ENCODE measurements at regions not wholly inside any gene's neighbourhood (a gene's known extent, or its start where the extent isn't known, plus 50 kb on each side); places are given as distances from the start of the nearest gene placed in this dataset.

GRCh38 chr9:38256461-38256860, 136.0 kb upstream of the ALDH1B1 start (continued):
- TF ChIP-seq, protein P1, sequence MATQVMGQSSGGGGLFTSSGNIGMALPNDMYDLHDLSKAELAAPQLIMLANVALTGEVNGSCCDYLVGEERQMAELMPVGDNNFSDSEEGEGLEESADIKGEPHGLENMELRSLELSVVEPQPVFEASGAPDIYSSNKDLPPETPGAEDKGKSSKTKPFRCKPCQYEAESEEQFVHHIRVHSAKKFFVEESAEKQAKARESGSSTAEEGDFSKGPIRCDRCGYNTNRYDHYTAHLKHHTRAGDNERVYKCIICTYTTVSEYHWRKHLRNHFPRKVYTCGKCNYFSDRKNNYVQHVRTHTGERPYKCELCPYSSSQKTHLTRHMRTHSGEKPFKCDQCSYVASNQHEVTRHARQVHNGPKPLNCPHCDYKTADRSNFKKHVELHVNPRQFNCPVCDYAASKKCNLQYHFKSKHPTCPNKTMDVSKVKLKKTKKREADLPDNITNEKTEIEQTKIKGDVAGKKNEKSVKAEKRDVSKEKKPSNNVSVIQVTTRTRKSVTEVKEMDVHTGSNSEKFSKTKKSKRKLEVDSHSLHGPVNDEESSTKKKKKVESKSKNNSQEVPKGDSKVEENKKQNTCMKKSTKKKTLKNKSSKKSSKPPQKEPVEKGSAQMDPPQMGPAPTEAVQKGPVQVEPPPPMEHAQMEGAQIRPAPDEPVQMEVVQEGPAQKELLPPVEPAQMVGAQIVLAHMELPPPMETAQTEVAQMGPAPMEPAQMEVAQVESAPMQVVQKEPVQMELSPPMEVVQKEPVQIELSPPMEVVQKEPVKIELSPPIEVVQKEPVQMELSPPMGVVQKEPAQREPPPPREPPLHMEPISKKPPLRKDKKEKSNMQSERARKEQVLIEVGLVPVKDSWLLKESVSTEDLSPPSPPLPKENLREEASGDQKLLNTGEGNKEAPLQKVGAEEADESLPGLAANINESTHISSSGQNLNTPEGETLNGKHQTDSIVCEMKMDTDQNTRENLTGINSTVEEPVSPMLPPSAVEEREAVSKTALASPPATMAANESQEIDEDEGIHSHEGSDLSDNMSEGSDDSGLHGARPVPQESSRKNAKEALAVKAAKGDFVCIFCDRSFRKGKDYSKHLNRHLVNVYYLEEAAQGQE (IDR thresholded peaks at IDR 0.05), result no peak
- no peak for TF ChIP-seq RARB (CRISPR knock-in tag; IDR thresholded peaks at IDR 0.05)
- TF ChIP-seq ZC3H11A (IDR thresholded peaks at IDR 0.05), result no peak
- no peak for TF ChIP-seq GATA3 (IDR thresholded peaks at IDR 0.05; ENCODE audit: borderline replicate concordance)
- TF ChIP-seq CEBPB (IDR thresholded peaks at IDR 0.05), result no peak
- no peak for TF ChIP-seq RFX5 (IDR thresholded peaks at IDR 0.05)
- TF ChIP-seq HMGXB4 (CRISPR knock-in tag; IDR thresholded peaks at IDR 0.05; ENCODE audit: borderline replicate concordance), result no peak
- no peak for TF ChIP-seq MAZ (IDR thresholded peaks at IDR 0.05; ENCODE audit: borderline replicate concordance, low read depth, low read length)

GRCh38 chr9:38255599-38255998, 136.9 kb upstream of the ALDH1B1 start:
- Histone ChIP-seq H3K9me3 (peaks cover 3% of the 10 kb centered on the region; the same call in 1 of the 3 replicates), H3K4me2 (no peak overlapping the region), H3K27ac (no peak overlapping the region), H3K4me3 (no peak overlapping the region), H3K4me1 (no peaks in the 10 kb centered on the region)
- 67% methylated on average over 3 of the region's 3 CpGs for WGBS (ENCODE audit: missing lambda C conversion rate)
- FAIRE-seq (no peak), ATAC-seq (no peak), DNase-seq (ENCODE audit: low read depth in 1 of 2, low spot score in 1 of 2) (no peak)
- ChIA-PET CTCF (no interaction called here), POLR2A (no interaction called here)
- TF ChIP-seq MAFK (IDR thresholded peaks at IDR 0.05; ENCODE audit: partially characterized antibody) (peak; percentile 23), POLR2AphosphoS2 (conservative IDR thresholded peaks at IDR 0.05; ENCODE audit: low read length) (no peak)

GRCh38 chr9:38254756-38255155, 137.7 kb upstream of the ALDH1B1 start:
- WGBS (ENCODE audit: missing lambda C conversion rate), result 43% methylated on average over 2 of the region's 2 CpGs
- Histone ChIP-seq H3K4me1 (no peaks in the 10 kb centered on the region), H3K4me2 (no peak overlapping the region), H3K9me3 (no peaks in the 10 kb centered on the region), H3K4me3 (no peak overlapping the region), H3K27ac (no peak overlapping the region)
- DNase-seq (ENCODE audit: low read depth in 1 of 2, low spot score in 1 of 2), result no peak
- ATAC-seq, result no peak
- no peak for FAIRE-seq
- ChIA-PET POLR2A (no interaction called here), CTCF (interaction anchor here (0.6 kb wide), 1 partner anchor 342 kb away, joined by 4 read pairs; no protein-coding TSS in a partner anchor)
- TF ChIP-seq ZC3H11A (IDR thresholded peaks at IDR 0.05) (no peak), KDM5A (IDR thresholded peaks at IDR 0.05) (no peak), MYC (IDR thresholded peaks at IDR 0.05; ENCODE audit: borderline replicate concordance, low read length) (no peak)

DNA sequence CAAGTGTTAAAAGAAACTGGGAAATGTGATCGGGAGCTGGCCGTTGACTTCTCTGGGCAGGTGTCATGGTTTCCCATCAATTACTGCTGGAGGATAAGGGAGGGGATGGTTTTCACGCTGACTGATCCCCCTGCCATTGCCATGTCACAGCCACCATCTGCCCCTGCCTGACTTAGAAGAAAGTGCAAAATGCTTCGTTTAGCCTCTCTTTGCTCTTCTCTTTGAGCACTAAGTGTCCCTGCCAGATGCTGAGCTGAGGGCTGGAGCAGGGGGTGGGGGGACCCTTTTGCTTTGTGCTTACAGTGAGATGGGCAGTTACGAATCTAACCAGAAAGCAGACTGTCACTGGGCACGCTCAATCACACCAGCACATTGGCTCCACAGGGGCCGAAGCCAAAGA, 138.4 kb upstream of the ALDH1B1 start:
- Histone ChIP-seq H3K4me2 (no peak overlapping the region), H3K4me1 (no peaks in the 10 kb centered on the region), H3K4me3 (no peak overlapping the region), H3K27ac (no peak overlapping the region), H3K9me3 (no peaks in the 10 kb centered on the region)
- ChIA-PET POLR2A (no interaction called here), CTCF (interaction anchor here (0.6 to 1.0 kb wide), 2 partner anchors 44 to 341 kb away, joined by 3 to 4 read pairs; no protein-coding TSS in a partner anchor)
- DNase-seq (ENCODE audit: low read depth in 1 of 2, low spot score in 1 of 2) (no peak), ATAC-seq (no peak), FAIRE-seq (no peak)
- TF ChIP-seq POLR2A (IDR thresholded peaks at IDR 0.05; ENCODE audit: low read length) (no peak), E2F6 (IDR thresholded peaks at IDR 0.05; ENCODE audit: borderline replicate concordance, low read depth) (no peak), ZFP36 (IDR thresholded peaks at IDR 0.05; ENCODE audit: borderline replicate concordance, partially characterized antibody) (no peak), FOXS1 (CRISPR knock-in tag; IDR thresholded peaks at IDR 0.05) (no peak), EHMT2 (IDR thresholded peaks at IDR 0.05; ENCODE audit: low read depth) (no peak), RNF2 (IDR thresholded peaks at IDR 0.05; ENCODE audit: borderline replicate concordance, low read depth) (no peak), USF2 (IDR thresholded peaks at IDR 0.05) (no peak), GATA3 (IDR thresholded peaks at IDR 0.05; ENCODE audit: borderline replicate concordance) (no peak)
- WGBS (ENCODE audit: missing lambda C conversion rate), result 86% methylated on average over 7 of the region's 7 CpGs

Data from A549 (cell line).